SK-N-SH treated with all-trans-retinoic acid at 6 μM for 48 hours (cell line): ENCODE measurements at regions not wholly inside any gene's neighbourhood (a gene's known extent, or its start where the extent isn't known, plus 50 kb on each side); places are given as distances from the start of the nearest gene placed in this dataset.

Experiments
- ARNTL ChIP-seq: fragments of 450-650 bp; formaldehyde crosslinking; IDR thresholded peaks from 2 replicates; pipeline ENCODE4 v1.5.0; 2020; ENCODE audit warnings: low read depth, mild to moderate bottlenecking, moderate library complexity, borderline replicate concordance
- CSDC2 ChIP-seq: fragments of 250-450 bp; sonication (Bioruptor Pico); IDR thresholded peaks from 2 replicates; pipeline ENCODE4 v1.5.0; 2020; ENCODE audit warnings: mild to moderate bottlenecking, moderate library complexity
- POU6F1 ChIP-seq: fragments of 250-450 bp; sonication (Bioruptor Pico); IDR thresholded peaks from 2 replicates; pipeline ENCODE4 v1.8.0; 2021; ENCODE audit warnings: low read depth, mild to moderate bottlenecking, moderate library complexity, borderline replicate concordance
- ZC3H10 ChIP-seq: fragments of 250-450 bp; sonication (Bioruptor Pico); IDR thresholded peaks from 2 replicates; pipeline ENCODE4 v1.5.1; 2021; ENCODE audit warnings: mild to moderate bottlenecking, moderate library complexity
- TF ChIP-seq, protein P1 (sequence below): fragments of 250-450 bp; sonication (Bioruptor Pico); IDR thresholded peaks from 2 replicates; pipeline ENCODE4 v1.8.0; 2020; ENCODE audit warnings: mild to moderate bottlenecking, moderate library complexity, borderline replicate concordance

DNA sequence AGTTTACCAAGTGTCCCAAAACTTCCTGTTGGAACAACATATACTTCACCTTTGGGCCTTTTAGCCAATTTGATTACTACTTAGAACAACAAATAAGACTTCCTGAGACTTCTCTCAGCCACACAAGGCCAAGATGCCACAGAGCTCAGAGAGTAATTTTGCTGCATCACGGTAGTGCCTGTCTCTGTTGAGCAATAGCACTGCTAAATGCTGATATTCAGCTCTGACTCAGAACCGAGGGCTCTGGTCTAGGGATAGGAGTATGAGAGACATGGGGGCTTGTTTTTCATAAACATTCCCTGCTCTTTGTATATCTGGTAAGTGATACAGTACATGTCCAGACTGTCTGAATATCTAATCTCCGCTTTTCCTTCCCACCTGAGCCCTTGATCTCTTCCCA lies 260.4 kb upstream of the ARHGAP20 start:
- no peak for TF ChIP-seq CSDC2 (CRISPR knock-in tag)
- TF ChIP-seq ARNTL (CRISPR knock-in tag) = no peak
- no peak for TF ChIP-seq ZC3H10 (CRISPR knock-in tag)
- no peak for TF ChIP-seq POU6F1 (CRISPR knock-in tag)
- TF ChIP-seq, protein P1, sequence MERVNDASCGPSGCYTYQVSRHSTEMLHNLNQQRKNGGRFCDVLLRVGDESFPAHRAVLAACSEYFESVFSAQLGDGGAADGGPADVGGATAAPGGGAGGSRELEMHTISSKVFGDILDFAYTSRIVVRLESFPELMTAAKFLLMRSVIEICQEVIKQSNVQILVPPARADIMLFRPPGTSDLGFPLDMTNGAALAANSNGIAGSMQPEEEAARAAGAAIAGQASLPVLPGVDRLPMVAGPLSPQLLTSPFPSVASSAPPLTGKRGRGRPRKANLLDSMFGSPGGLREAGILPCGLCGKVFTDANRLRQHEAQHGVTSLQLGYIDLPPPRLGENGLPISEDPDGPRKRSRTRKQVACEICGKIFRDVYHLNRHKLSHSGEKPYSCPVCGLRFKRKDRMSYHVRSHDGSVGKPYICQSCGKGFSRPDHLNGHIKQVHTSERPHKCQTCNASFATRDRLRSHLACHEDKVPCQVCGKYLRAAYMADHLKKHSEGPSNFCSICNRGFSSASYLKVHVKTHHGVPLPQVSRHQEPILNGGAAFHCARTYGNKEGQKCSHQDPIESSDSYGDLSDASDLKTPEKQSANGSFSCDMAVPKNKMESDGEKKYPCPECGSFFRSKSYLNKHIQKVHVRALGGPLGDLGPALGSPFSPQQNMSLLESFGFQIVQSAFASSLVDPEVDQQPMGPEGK = no peak
